DND-41 (cell line): ENCODE measurements at regions not wholly inside any gene's neighbourhood (a gene's known extent, or its start where the extent isn't known, plus 50 kb on each side); places are given as distances from the start of the nearest gene placed in this dataset.

Experiments
- CTCF ChIP-seq: IDR thresholded peaks from 2 replicates; pipeline ENCODE4 v1.5.1; 2012; ENCODE audit warnings: borderline replicate concordance, low read length, moderate library complexity, mild to moderate bottlenecking; ENCODE audit not compliant: poor library complexity, severe bottlenecking; ENCODE audit errors: extremely low read depth
- EZH2 ChIP-seq: IDR thresholded peaks from 3 replicates; pipeline ENCODE4 v1.6.1; 2012; ENCODE audit warnings: borderline replicate concordance, low read depth, mild to moderate bottlenecking, moderate library complexity, low read length, inconsistent platforms; ENCODE audit not compliant: severe bottlenecking

- no peak for TF ChIP-seq CTCF
- no peak for TF ChIP-seq EZH2
Measured at GRCh38 chr22:47551431-47551775, 789.0 kb downstream of the TBC1D22A start.
